ENCODE measurements at regions not wholly inside any gene's neighbourhood (a gene's known extent, or its start where the extent isn't known, plus 50 kb on each side); places are given as distances from the start of the nearest gene placed in this dataset.

- no peak for TF ChIP-seq CTCF (IDR thresholded peaks at IDR 0.05; ENCODE audit: low read depth, low read length, missing input control)
- no peak for TF ChIP-seq MAX (IDR thresholded peaks at IDR 0.05)
- no peak for TF ChIP-seq REST (IDR thresholded peaks at IDR 0.05)
- no peak for TF ChIP-seq TAF1 (conservative IDR thresholded peaks at IDR 0.05)
- TF ChIP-seq NR2F2 (IDR thresholded peaks at IDR 0.05), result no peak
- TF ChIP-seq ZBTB33 (IDR thresholded peaks at IDR 0.05), result no peak
- no peak for TF ChIP-seq FOXA2 (IDR thresholded peaks at IDR 0.05)
- no peak for TF ChIP-seq JUND (IDR thresholded peaks at IDR 0.05)
- no peak for TF ChIP-seq RAD21 (IDR thresholded peaks at IDR 0.05)
- TF ChIP-seq ATF3 (IDR thresholded peaks at IDR 0.05), result no peak
- TF ChIP-seq HNF4A (conservative IDR thresholded peaks at IDR 0.05), result no peak
These were observed 126.0 kb upstream of the MGMT start for GRCh38 chr10:129341087-129341486.

Data from liver (tissue), 3 donors.